Tibial artery (tissue), 4 donors: ENCODE measurements at regions not wholly inside any gene's neighbourhood (a gene's known extent, or its start where the extent isn't known, plus 50 kb on each side); places are given as distances from the start of the nearest gene placed in this dataset.
A peak's percentile ranks its signal among the peaks of the same experiment; 100 is the strongest.

Experiments
- DNase-seq, 2 donors: peaks; one replicate each; pipeline ENCODE4 v3.0.0-alpha.2; 2019
- H3K27ac ChIP-seq, 2 donors: fragments of 200-600 bp; sonication (generic) in 1 of 2; 1 replicate in 1 of 2; 2 replicates in 1 of 2; pipeline ENCODE4 v1.5.1; 2018 to 2019; ENCODE audit warnings: mild to moderate bottlenecking in 1 of 2
- H3K27me3 ChIP-seq, 2 donors: fragments of 200-600 bp; sonication (generic) in 1 of 2; one replicate each; pipeline versions ENCODE4 v1.5.1 to v1.6.0; 2016 to 2019
- H3K36me3 ChIP-seq, 3 donors: fragments of 200-600 bp; sonication (generic) in 2 of 3; one replicate each; pipeline ENCODE4 v1.5.1; 2016 to 2019; ENCODE audit warnings: mild to moderate bottlenecking in 2 of 3
- H3K4me1 ChIP-seq, 4 donors: fragments of 200-600 bp; sonication (generic) in 2 of 4; 1 replicate in 3 of 4; 2 replicates in 1 of 4; pipeline ENCODE4 v1.5.1; 2016 to 2019
- H3K4me3 ChIP-seq, 2 donors: fragments of 200-600 bp; sonication (generic) in 1 of 2; 1 replicate in 1 of 2; 2 replicates in 1 of 2; pipeline ENCODE4 v1.5.1; 2018 to 2019; ENCODE audit warnings: mild to moderate bottlenecking in 2 of 2
- H3K9me3 ChIP-seq, 3 donors: fragments of 200-600 bp; sonication (generic) in 1 of 3; one replicate each; pipeline ENCODE4 v1.5.1; 2016 to 2019
- CTCF ChIP-seq, 2 experiments: fragments of 200-600 bp in 1 of 2; fragments of 450-650 bp in 1 of 2; IDR thresholded peaks; one replicate each; pipeline ENCODE4 v1.5.1; 2017 to 2019; ENCODE audit warnings: antibody characterized with exemption in 2 of 2, mild to moderate bottlenecking in 1 of 2, moderate library complexity in 1 of 2
- intact Hi-C: fragments of 100-400 bp; cut with DNase I; formaldehyde crosslinking; loops from one replicate; pipeline ENCODE4 v1.15.0; 2023; ENCODE audit warnings: low total_unique reads

GRCh38 chr4:170627418-170627817 is 537.7 kb upstream of the AADAT start:
- intact Hi-C loops, result no loop called here
- H3K27me3 ChIP-seq, result no peaks in the 10 kb centered on the region
- peaks cover 0 to 6% (median 0%) of the 10 kb centered on the region in 3 donors for H3K9me3 ChIP-seq
- no peak overlapping the region for H3K4me3 ChIP-seq
- DNase-seq, result no peak
- no peak overlapping the region for H3K27ac ChIP-seq
- H3K4me1 ChIP-seq, result no peaks in the 10 kb centered on the region
- H3K36me3 ChIP-seq, result no peaks in the 10 kb centered on the region
- no peak for TF ChIP-seq CTCF (IDR thresholded peaks at IDR 0.05)

GRCh38 chr4:170623899-170624298 is 534.1 kb upstream of the AADAT start:
- no peaks in the 10 kb centered on the region for H3K27me3 ChIP-seq
- intact Hi-C loops, result no loop called here

GRCh38 chr4:170610434-170610833 is 520.7 kb upstream of the AADAT start:
- H3K4me1 ChIP-seq, result peaks cover 0 to 14% (median 0%) of the 10 kb centered on the region in 4 donors
- H3K27ac ChIP-seq, result peak overlapping the region in 1 of 2 donors; percentile 43
- no peak for DNase-seq
- H3K4me3 ChIP-seq, result no peak overlapping the region
- no peaks in the 10 kb centered on the region for H3K27me3 ChIP-seq
- H3K36me3 ChIP-seq, result no peaks in the 10 kb centered on the region
- TF ChIP-seq CTCF (IDR thresholded peaks at IDR 0.05), result no peak
- H3K9me3 ChIP-seq, result peaks cover 0 to 8% (median 0%) of the 10 kb centered on the region in 3 donors
- intact Hi-C loops, result no loop called here

More at GRCh38 chr4:170623899-170624298, 534.1 kb upstream of the AADAT start:
- Histone ChIP-seq H3K36me3 (no peaks in the 10 kb centered on the region), H3K4me1 (no peaks in the 10 kb centered on the region), H3K9me3 (no peaks in the 10 kb centered on the region), H3K4me3 (no peak overlapping the region), H3K27ac (no peak overlapping the region)
- TF ChIP-seq CTCF (IDR thresholded peaks at IDR 0.05), result no peak
- DNase-seq, result no peak

GRCh38 chr4:170599894-170600293 is 510.1 kb upstream of the AADAT start:
- Histone ChIP-seq H3K4me3 (no peak overlapping the region), H3K27ac (no peak overlapping the region), H3K4me1 (no peaks in the 10 kb centered on the region), H3K27me3 (no peaks in the 10 kb centered on the region), H3K9me3 (no peaks in the 10 kb centered on the region), H3K36me3 (no peaks in the 10 kb centered on the region)
- TF ChIP-seq CTCF (IDR thresholded peaks at IDR 0.05), result no peak
- intact Hi-C loops, result no loop called here
- no peak for DNase-seq

- no peak for TF ChIP-seq CTCF (IDR thresholded peaks at IDR 0.05)
- Histone ChIP-seq H3K9me3 (no peaks in the 10 kb centered on the region), H3K27ac (no peak overlapping the region), H3K4me1 (no peaks in the 10 kb centered on the region), H3K36me3 (no peaks in the 10 kb centered on the region), H3K27me3 (no peaks in the 10 kb centered on the region), H3K4me3 (no peak overlapping the region)
- intact Hi-C loops, result no loop called here
- DNase-seq, result no peak
Measured at GRCh38 chr4:170591076-170591475, 501.3 kb upstream of the AADAT start.

GRCh38 chr4:170589597-170590191 is 499.9 kb upstream of the AADAT start:
- Histone ChIP-seq H3K27ac (no peak overlapping the region), H3K9me3 (no peaks in the 10 kb centered on the region), H3K4me3 (no peak overlapping the region), H3K36me3 (no peaks in the 10 kb centered on the region), H3K4me1 (no peaks in the 10 kb centered on the region), H3K27me3 (no peaks in the 10 kb centered on the region)
- no peak for DNase-seq
- intact Hi-C loops, result no loop called here
- TF ChIP-seq CTCF (IDR thresholded peaks at IDR 0.05), result peak; percentile 33 to 39
